Smooth muscle cell (in vitro differentiated cells): ENCODE measurements at regions not wholly inside any gene's neighbourhood (a gene's known extent, or its start where the extent isn't known, plus 50 kb on each side); places are given as distances from the start of the nearest gene placed in this dataset.

Experiments used
- DNase-seq: peaks from one replicate; lab custom pipeline; 2025; ENCODE audit not compliant: unreplicated experiment; lab: John Stamatoyannopoulos, UW
- H2AFZ ChIP-seq: fragments of 200-600 bp; sonication (generic); 2 replicates; pipeline ENCODE4 v1.6.0; 2016; ENCODE audit warnings: antibody characterized with exemption, low read depth, mild to moderate bottlenecking
- H3F3A ChIP-seq: fragments of 200-600 bp; sonication (generic); 2 replicates; pipeline ENCODE4 v1.6.0; 2017; ENCODE audit warnings: antibody characterized with exemption, low read depth
- H3K27ac ChIP-seq: fragments of 200-600 bp; sonication (generic); 2 replicates; pipeline ENCODE4 v1.5.1; 2016; ENCODE audit warnings: low read depth, mild to moderate bottlenecking
- H3K27me3 ChIP-seq: fragments of 200-600 bp; sonication (generic); 2 replicates; pipeline ENCODE4 v1.6.1; 2016; ENCODE audit warnings: low read depth, mild to moderate bottlenecking
- H3K36me3 ChIP-seq: fragments of 200-600 bp; sonication (generic); 2 replicates; pipeline ENCODE4 v1.5.1; 2016; ENCODE audit warnings: low read depth
- H3K4me1 ChIP-seq: fragments of 200-600 bp; sonication (generic); 2 replicates; pipeline ENCODE4 v1.5.1; 2016; ENCODE audit warnings: low read depth
- H3K4me2 ChIP-seq: fragments of 200-600 bp; sonication (generic); 2 replicates; pipeline ENCODE4 v1.6.0; 2016; ENCODE audit warnings: mild to moderate bottlenecking
- H3K4me3 ChIP-seq: fragments of 200-600 bp; sonication (generic); 2 replicates; pipeline ENCODE4 v1.5.1; 2016; ENCODE audit warnings: mild to moderate bottlenecking
- H3K79me2 ChIP-seq: fragments of 200-600 bp; sonication (generic); 2 replicates; pipeline ENCODE4 v1.6.0; 2016; ENCODE audit warnings: low read depth, mild to moderate bottlenecking
- H3K9ac ChIP-seq: fragments of 200-600 bp; sonication (generic); 2 replicates; pipeline ENCODE4 v1.6.0; 2016; ENCODE audit warnings: low read depth
- H3K9me3 ChIP-seq: fragments of 200-600 bp; sonication (generic); replicated peaks from 2 replicates; pipeline ENCODE4 v1.5.1; 2016; ENCODE audit warnings: low read depth
- H4K20me1 ChIP-seq: fragments of 200-600 bp; sonication (generic); 2 replicates; pipeline ENCODE4 v1.6.0; 2016; ENCODE audit warnings: low read depth
- CTCF ChIP-seq: fragments of 200-600 bp; sonication (generic); IDR thresholded peaks from 2 replicates; pipeline ENCODE4 v1.5.1; 2017; ENCODE audit warnings: borderline replicate concordance, mild to moderate bottlenecking, antibody characterized with exemption; ENCODE audit not compliant: insufficient read depth, poor library complexity, severe bottlenecking
- WGBS: methylation state at CpG from one replicate; pipeline ENCODE4 v1.1.7; 2016; ENCODE audit warnings: low lambda C conversion rate; 5-methylcytosine and 5-hydroxymethylcytosine counted together

GRCh38 chr2:848099-848498 is 102.5 kb upstream of the SNTG2 start:
- no peak overlapping the region for H2AFZ ChIP-seq
- no peak overlapping the region for H3K4me2 ChIP-seq
- DNase-seq, result no peak
- H3K4me1 ChIP-seq, result no peaks in the 10 kb centered on the region
- 89% methylated on average over 3 of the region's 3 CpGs for WGBS
- no peak overlapping the region for H3K9ac ChIP-seq
- no peak overlapping the region for H3K4me3 ChIP-seq
- no peaks in the 10 kb centered on the region for H3K27me3 ChIP-seq
- H3K27ac ChIP-seq, result no peak overlapping the region
- no peaks in the 10 kb centered on the region for H4K20me1 ChIP-seq
- no peaks in the 10 kb centered on the region for H3K9me3 ChIP-seq
- no peak for TF ChIP-seq CTCF
- no peaks in the 10 kb centered on the region for H3K79me2 ChIP-seq
- H3K36me3 ChIP-seq, result no peaks in the 10 kb centered on the region
- H3F3A ChIP-seq, result no peaks in the 10 kb centered on the region

- no peaks in the 10 kb centered on the region for H3K27me3 ChIP-seq
- no peak overlapping the region for H3K27ac ChIP-seq
- no peak overlapping the region for H3K4me2 ChIP-seq
- H3K36me3 ChIP-seq, result no peaks in the 10 kb centered on the region
- WGBS, result 86% methylated on average over 10 of the region's 10 CpGs
- no peaks in the 10 kb centered on the region for H3K4me1 ChIP-seq
- H3K4me3 ChIP-seq, result no peak overlapping the region
- no peak overlapping the region for H2AFZ ChIP-seq
- DNase-seq, result no peak
- TF ChIP-seq CTCF, result no peak
- no peaks in the 10 kb centered on the region for H3F3A ChIP-seq
- H3K79me2 ChIP-seq, result no peaks in the 10 kb centered on the region
- no peaks in the 10 kb centered on the region for H3K9me3 ChIP-seq
- H4K20me1 ChIP-seq, result no peaks in the 10 kb centered on the region
- H3K9ac ChIP-seq, result no peak overlapping the region
Observed at GRCh38 chr2:847669-848068, 103.0 kb upstream of the SNTG2 start.

GRCh38 chr2:844715-845114 is 105.9 kb upstream of the SNTG2 start:
- no peak overlapping the region for H3K4me2 ChIP-seq
- H4K20me1 ChIP-seq, result no peaks in the 10 kb centered on the region
- no peak for DNase-seq
- H2AFZ ChIP-seq, result no peak overlapping the region
- no peak overlapping the region for H3K9ac ChIP-seq
- H3K27ac ChIP-seq, result no peak overlapping the region
- WGBS, result 84% methylated on average over 3 of the region's 3 CpGs
- H3K4me3 ChIP-seq, result no peak overlapping the region
- no peaks in the 10 kb centered on the region for H3K4me1 ChIP-seq
- H3K9me3 ChIP-seq, result no peaks in the 10 kb centered on the region
- H3K36me3 ChIP-seq, result no peaks in the 10 kb centered on the region
- no peaks in the 10 kb centered on the region for H3K27me3 ChIP-seq
- H3K79me2 ChIP-seq, result no peaks in the 10 kb centered on the region
- TF ChIP-seq CTCF, result no peak
- H3F3A ChIP-seq, result no peaks in the 10 kb centered on the region

GRCh38 chr2:842151-842803 is 108.4 kb upstream of the SNTG2 start:
- Histone ChIP-seq H2AFZ (no peak overlapping the region), H3F3A (no peaks in the 10 kb centered on the region), H3K4me2 (no peak overlapping the region), H3K27me3 (peaks cover 10% of the 10 kb centered on the region), H3K4me3 (no peak overlapping the region), H3K9ac (no peak overlapping the region), H3K9me3 (no peaks in the 10 kb centered on the region), H3K27ac (no peak overlapping the region), H3K4me1 (no peaks in the 10 kb centered on the region), H4K20me1 (no peaks in the 10 kb centered on the region), H3K79me2 (no peaks in the 10 kb centered on the region), H3K36me3 (no peaks in the 10 kb centered on the region)
- TF ChIP-seq CTCF, result no peak
- DNase-seq, result no peak
- 80% methylated on average over 16 of the region's 16 CpGs for WGBS
